22Rv1 (cell line): ENCODE measurements at regions not wholly inside any gene's neighbourhood (a gene's known extent, or its start where the extent isn't known, plus 50 kb on each side); places are given as distances from the start of the nearest gene placed in this dataset.

ENCODE experiments used
- ZFX ChIP-seq: fragments of 450-650 bp; IDR thresholded peaks from 2 replicates; pipeline ENCODE4 v1.6.1; 2017; ENCODE audit warnings: antibody characterized with exemption, borderline replicate concordance
- TF ChIP-seq, protein P1 (sequence below): fragments of 450-650 bp; IDR thresholded peaks from 2 replicates; pipeline ENCODE4 v1.5.1; 2017; ENCODE audit warnings: mild to moderate bottlenecking

GRCh38 chr6:113315879-113316278 lies 541.3 kb upstream of the MARCKS start:
- TF ChIP-seq, protein P1, sequence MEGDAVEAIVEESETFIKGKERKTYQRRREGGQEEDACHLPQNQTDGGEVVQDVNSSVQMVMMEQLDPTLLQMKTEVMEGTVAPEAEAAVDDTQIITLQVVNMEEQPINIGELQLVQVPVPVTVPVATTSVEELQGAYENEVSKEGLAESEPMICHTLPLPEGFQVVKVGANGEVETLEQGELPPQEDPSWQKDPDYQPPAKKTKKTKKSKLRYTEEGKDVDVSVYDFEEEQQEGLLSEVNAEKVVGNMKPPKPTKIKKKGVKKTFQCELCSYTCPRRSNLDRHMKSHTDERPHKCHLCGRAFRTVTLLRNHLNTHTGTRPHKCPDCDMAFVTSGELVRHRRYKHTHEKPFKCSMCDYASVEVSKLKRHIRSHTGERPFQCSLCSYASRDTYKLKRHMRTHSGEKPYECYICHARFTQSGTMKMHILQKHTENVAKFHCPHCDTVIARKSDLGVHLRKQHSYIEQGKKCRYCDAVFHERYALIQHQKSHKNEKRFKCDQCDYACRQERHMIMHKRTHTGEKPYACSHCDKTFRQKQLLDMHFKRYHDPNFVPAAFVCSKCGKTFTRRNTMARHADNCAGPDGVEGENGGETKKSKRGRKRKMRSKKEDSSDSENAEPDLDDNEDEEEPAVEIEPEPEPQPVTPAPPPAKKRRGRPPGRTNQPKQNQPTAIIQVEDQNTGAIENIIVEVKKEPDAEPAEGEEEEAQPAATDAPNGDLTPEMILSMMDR, result no peak
- TF ChIP-seq ZFX, result no peak
